Testis (tissue), 2 donors: ENCODE measurements at regions not wholly inside any gene's neighbourhood (a gene's known extent, or its start where the extent isn't known, plus 50 kb on each side); places are given as distances from the start of the nearest gene placed in this dataset.

Source experiments
- POLR2A ChIP-seq: fragments of 450-650 bp; IDR thresholded peaks from one replicate; pipeline ENCODE4 v1.6.1; 2017; ENCODE audit warnings: antibody characterized with exemption, mild to moderate bottlenecking, moderate library complexity
- TF ChIP-seq, protein P1 (sequence below), 3 experiments: fragments of 450-650 bp in 2 of 3; fragments of 200-600 bp in 1 of 3; sonication (generic) in 1 of 3; IDR thresholded peaks; one replicate each; pipeline ENCODE4 v1.5.1; 2016 to 2019; ENCODE audit warnings: antibody characterized with exemption in 3 of 3, mild to moderate bottlenecking in 2 of 3, moderate library complexity in 1 of 3

GRCh38 chr5:167012123-167013034 lies 1279.1 kb upstream of the WWC1 start:
- TF ChIP-seq, protein P1, sequence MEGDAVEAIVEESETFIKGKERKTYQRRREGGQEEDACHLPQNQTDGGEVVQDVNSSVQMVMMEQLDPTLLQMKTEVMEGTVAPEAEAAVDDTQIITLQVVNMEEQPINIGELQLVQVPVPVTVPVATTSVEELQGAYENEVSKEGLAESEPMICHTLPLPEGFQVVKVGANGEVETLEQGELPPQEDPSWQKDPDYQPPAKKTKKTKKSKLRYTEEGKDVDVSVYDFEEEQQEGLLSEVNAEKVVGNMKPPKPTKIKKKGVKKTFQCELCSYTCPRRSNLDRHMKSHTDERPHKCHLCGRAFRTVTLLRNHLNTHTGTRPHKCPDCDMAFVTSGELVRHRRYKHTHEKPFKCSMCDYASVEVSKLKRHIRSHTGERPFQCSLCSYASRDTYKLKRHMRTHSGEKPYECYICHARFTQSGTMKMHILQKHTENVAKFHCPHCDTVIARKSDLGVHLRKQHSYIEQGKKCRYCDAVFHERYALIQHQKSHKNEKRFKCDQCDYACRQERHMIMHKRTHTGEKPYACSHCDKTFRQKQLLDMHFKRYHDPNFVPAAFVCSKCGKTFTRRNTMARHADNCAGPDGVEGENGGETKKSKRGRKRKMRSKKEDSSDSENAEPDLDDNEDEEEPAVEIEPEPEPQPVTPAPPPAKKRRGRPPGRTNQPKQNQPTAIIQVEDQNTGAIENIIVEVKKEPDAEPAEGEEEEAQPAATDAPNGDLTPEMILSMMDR (IDR thresholded peaks at IDR 0.05) = no peak
- no peak for TF ChIP-seq POLR2A
